HL-60 (cell line): ENCODE measurements at regions not wholly inside any gene's neighbourhood (a gene's known extent, or its start where the extent isn't known, plus 50 kb on each side); places are given as distances from the start of the nearest gene placed in this dataset.

ENCODE experiments used
- DNase-seq, 2 experiments: peaks; one replicate each; pipeline ENCODE4 v3.0.0-alpha.2; 2010 to 2020; ENCODE audit warnings: low read depth in 1 of 2, low spot score in 1 of 2
- H3K27ac ChIP-seq: fragments of 250-450 bp; sonication (Bioruptor Pico); replicated peaks from 2 replicates; pipeline ENCODE4 v1.5.1; 2020; ENCODE audit warnings: mild to moderate bottlenecking, moderate library complexity
- H3K27me3 ChIP-seq: fragments of 250-450 bp; sonication (Bioruptor Pico); 2 replicates; pipeline ENCODE4 v1.5.1; 2021; ENCODE audit warnings: mild to moderate bottlenecking, moderate library complexity; ENCODE audit not compliant: insufficient read depth, poor library complexity, severe bottlenecking
- H3K4me3 ChIP-seq: replicated peaks from 2 replicates; pipeline ENCODE4 v1.5.1; 2011; ENCODE audit warnings: mild to moderate bottlenecking, control low read depth, low read length; ENCODE audit not compliant: insufficient read depth
- GABPA ChIP-seq: IDR thresholded peaks from 2 replicates; pipeline ENCODE4 v1.6.1; 2012; ENCODE audit warnings: low read depth
- POLR2AphosphoS5 ChIP-seq: IDR thresholded peaks from 2 replicates; pipeline ENCODE4 v1.6.1; 2012; ENCODE audit warnings: low read depth
- SPI1 ChIP-seq: IDR thresholded peaks from 2 replicates; pipeline ENCODE4 v1.6.1; 2012; ENCODE audit warnings: low read depth, mild to moderate bottlenecking, borderline replicate concordance
- TF ChIP-seq, protein P1 (sequence below): IDR thresholded peaks from 2 replicates; pipeline ENCODE4 v1.6.1; 2012; ENCODE audit warnings: low read depth; ENCODE audit not compliant: insufficient replicate concordance
- TF ChIP-seq, protein P2 (sequence below): IDR thresholded peaks from one replicate; pipeline ENCODE4 v1.5.1; 2011; ENCODE audit warnings: low read length, control low read depth, inconsistent platforms; ENCODE audit not compliant: insufficient read depth

DNA sequence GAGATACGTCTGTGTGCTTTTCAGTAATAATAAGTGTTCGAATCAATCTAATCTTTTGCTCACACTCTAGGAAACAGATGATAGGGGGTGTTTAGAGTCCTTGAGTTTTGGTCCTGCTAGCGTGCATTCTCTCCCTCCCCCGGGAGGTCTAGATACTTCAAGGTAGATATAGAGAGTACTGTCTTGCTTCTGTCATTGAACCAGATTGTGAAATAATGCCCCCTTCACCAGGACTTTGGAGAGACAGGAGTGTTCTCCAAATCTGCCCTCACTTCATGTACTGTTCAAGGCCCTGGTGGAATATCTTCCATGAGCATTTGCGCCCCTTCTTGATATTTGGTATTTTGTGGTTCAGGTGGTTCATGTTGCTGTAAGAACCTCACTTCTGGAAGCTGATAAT is 59.4 kb upstream of the MGAT5 start:
- TF ChIP-seq GABPA (no peak), POLR2AphosphoS5 (no peak), SPI1 (no peak)
- TF ChIP-seq, protein P1, sequence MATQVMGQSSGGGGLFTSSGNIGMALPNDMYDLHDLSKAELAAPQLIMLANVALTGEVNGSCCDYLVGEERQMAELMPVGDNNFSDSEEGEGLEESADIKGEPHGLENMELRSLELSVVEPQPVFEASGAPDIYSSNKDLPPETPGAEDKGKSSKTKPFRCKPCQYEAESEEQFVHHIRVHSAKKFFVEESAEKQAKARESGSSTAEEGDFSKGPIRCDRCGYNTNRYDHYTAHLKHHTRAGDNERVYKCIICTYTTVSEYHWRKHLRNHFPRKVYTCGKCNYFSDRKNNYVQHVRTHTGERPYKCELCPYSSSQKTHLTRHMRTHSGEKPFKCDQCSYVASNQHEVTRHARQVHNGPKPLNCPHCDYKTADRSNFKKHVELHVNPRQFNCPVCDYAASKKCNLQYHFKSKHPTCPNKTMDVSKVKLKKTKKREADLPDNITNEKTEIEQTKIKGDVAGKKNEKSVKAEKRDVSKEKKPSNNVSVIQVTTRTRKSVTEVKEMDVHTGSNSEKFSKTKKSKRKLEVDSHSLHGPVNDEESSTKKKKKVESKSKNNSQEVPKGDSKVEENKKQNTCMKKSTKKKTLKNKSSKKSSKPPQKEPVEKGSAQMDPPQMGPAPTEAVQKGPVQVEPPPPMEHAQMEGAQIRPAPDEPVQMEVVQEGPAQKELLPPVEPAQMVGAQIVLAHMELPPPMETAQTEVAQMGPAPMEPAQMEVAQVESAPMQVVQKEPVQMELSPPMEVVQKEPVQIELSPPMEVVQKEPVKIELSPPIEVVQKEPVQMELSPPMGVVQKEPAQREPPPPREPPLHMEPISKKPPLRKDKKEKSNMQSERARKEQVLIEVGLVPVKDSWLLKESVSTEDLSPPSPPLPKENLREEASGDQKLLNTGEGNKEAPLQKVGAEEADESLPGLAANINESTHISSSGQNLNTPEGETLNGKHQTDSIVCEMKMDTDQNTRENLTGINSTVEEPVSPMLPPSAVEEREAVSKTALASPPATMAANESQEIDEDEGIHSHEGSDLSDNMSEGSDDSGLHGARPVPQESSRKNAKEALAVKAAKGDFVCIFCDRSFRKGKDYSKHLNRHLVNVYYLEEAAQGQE = no peak
- TF ChIP-seq, protein P2, sequence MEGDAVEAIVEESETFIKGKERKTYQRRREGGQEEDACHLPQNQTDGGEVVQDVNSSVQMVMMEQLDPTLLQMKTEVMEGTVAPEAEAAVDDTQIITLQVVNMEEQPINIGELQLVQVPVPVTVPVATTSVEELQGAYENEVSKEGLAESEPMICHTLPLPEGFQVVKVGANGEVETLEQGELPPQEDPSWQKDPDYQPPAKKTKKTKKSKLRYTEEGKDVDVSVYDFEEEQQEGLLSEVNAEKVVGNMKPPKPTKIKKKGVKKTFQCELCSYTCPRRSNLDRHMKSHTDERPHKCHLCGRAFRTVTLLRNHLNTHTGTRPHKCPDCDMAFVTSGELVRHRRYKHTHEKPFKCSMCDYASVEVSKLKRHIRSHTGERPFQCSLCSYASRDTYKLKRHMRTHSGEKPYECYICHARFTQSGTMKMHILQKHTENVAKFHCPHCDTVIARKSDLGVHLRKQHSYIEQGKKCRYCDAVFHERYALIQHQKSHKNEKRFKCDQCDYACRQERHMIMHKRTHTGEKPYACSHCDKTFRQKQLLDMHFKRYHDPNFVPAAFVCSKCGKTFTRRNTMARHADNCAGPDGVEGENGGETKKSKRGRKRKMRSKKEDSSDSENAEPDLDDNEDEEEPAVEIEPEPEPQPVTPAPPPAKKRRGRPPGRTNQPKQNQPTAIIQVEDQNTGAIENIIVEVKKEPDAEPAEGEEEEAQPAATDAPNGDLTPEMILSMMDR = no peak
- DNase-seq = no peak
- Histone ChIP-seq H3K27ac (no peak overlapping the region), H3K4me3 (no peak overlapping the region), H3K27me3 (no peaks in the 10 kb centered on the region)

DNA sequence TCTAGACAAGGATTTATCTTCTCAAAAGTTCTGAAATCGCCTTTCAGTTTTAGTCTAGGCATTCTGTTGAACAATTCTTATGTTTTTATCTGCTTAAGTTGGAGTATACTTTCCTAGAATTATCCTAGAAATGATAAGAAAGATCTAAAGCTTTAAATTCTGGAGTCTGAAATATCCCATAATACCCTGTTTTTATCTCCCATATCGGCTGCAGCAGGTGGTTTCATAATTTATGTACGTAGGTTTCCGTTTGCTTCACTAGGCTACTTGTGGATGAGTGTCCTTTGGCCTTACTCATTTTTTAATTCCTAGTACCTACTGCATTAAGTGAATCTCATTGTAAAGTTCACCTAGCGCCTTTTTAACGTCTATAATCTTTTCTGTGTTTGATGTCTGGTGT is 58.5 kb upstream of the MGAT5 start:
- no peak for DNase-seq
- Histone ChIP-seq H3K27ac (no peak overlapping the region), H3K4me3 (no peak overlapping the region), H3K27me3 (no peaks in the 10 kb centered on the region)
- TF ChIP-seq, protein P2 = no peak
- TF ChIP-seq GABPA = no peak
- TF ChIP-seq, protein P1 = no peak
- no peak for TF ChIP-seq POLR2AphosphoS5

DNA sequence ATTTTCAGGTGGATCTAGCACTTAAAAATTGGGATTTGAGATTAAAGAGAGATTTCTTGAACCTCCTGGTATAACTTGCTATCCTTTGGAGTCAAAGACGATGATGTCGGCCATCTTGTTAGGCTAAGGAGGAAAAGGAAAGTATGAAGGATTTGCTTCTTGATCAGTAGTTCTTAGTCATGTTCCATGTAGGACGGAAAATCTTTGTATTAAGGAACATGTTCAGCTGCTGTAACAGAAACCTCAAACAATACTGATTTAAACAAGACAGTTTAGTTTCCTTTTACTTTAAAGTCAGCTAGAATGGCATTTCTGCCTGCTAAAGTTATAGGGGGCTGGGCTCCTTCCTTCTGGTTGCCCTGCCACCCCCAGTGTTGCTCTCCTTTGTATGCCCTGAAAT is 56.4 kb upstream of the MGAT5 start:
- TF ChIP-seq POLR2AphosphoS5 (no peak), GABPA (no peak), SPI1 (no peak)
- TF ChIP-seq, protein P2 = no peak
- TF ChIP-seq, protein P1 = no peak
- Histone ChIP-seq H3K27ac (no peak overlapping the region), H3K4me3 (no peak overlapping the region), H3K27me3 (no peaks in the 10 kb centered on the region)
- DNase-seq = no peak
